ENCODE measurements at regions not wholly inside any gene's neighbourhood (a gene's known extent, or its start where the extent isn't known, plus 50 kb on each side); places are given as distances from the start of the nearest gene placed in this dataset.

GRCh38 chr14:100010679-100011078, 54.5 kb upstream of the EVL start:
- intact Hi-C loops (cut with DNase I) = no loop called here
- H3K4me1 ChIP-seq = peaks cover 0 to 9% (median 6%) of the 10 kb centered on the region in 4 donors
- no peak overlapping the region for H3K4me3 ChIP-seq
- H3K9me3 ChIP-seq = no peaks in the 10 kb centered on the region
- DNase-seq (ENCODE audit: extremely low spot score) = no peak
- no peaks in the 10 kb centered on the region for H3K27me3 ChIP-seq
- WGBS = 57% methylated on average over 4 of the region's 4 CpGs
- TF ChIP-seq EP300 (IDR thresholded peaks at IDR 0.05) (no peak), POLR2AphosphoS5 (IDR thresholded peaks at IDR 0.05) (no peak), CTCF (IDR thresholded peaks at IDR 0.05) (no peak), POLR2A (IDR thresholded peaks at IDR 0.05; ENCODE audit: low read depth) (no peak)
- no peak overlapping the region for H3K27ac ChIP-seq (replicated peaks in 1 of 4)
- no peaks in the 10 kb centered on the region for H3K36me3 ChIP-seq

GRCh38 chr14:100011628-100012325, 53.4 kb upstream of the EVL start:
- no peaks in the 10 kb centered on the region for H3K27me3 ChIP-seq
- intact Hi-C loops (cut with DNase I) = no loop called here
- H3K27ac ChIP-seq (replicated peaks in 1 of 4) = no peak overlapping the region
- DNase-seq (ENCODE audit: extremely low spot score) = no peak
- H3K9me3 ChIP-seq = no peaks in the 10 kb centered on the region
- H3K4me3 ChIP-seq = no peak overlapping the region
- 82% methylated on average over 3 of the region's 3 CpGs for WGBS
- no peak for TF ChIP-seq POLR2A (IDR thresholded peaks at IDR 0.05; ENCODE audit: low read depth)
- TF ChIP-seq EP300 (IDR thresholded peaks at IDR 0.05) = no peak
- TF ChIP-seq POLR2AphosphoS5 (IDR thresholded peaks at IDR 0.05) = no peak
- TF ChIP-seq CTCF (IDR thresholded peaks at IDR 0.05) = no peak
- peaks cover 0 to 9% (median 6%) of the 10 kb centered on the region in 4 donors for H3K4me1 ChIP-seq
- H3K36me3 ChIP-seq = no peaks in the 10 kb centered on the region

GRCh38 chr14:100012478-100013327, 52.5 kb upstream of the EVL start:
- 94% methylated on average over 2 of the region's 2 CpGs for whole genome bisulfite sequencing
- H3K27ac ChIP-seq (replicated peaks in 1 of 4) = no peak overlapping the region
- peaks cover 0 to 11% (median 7%) of the 10 kb centered on the region in 4 donors for H3K4me1 ChIP-seq
- no peaks in the 10 kb centered on the region for H3K36me3 ChIP-seq
- intact Hi-C loops (cut with DNase I) = no loop called here
- DNase-seq (ENCODE audit: extremely low spot score) = no peak
- no peaks in the 10 kb centered on the region for H3K9me3 ChIP-seq
- TF ChIP-seq EP300 (IDR thresholded peaks at IDR 0.05) (no peak), POLR2A (IDR thresholded peaks at IDR 0.05; ENCODE audit: low read depth) (no peak), CTCF (IDR thresholded peaks at IDR 0.05) (no peak), POLR2AphosphoS5 (IDR thresholded peaks at IDR 0.05) (no peak)
- H3K27me3 ChIP-seq = no peaks in the 10 kb centered on the region
- no peak overlapping the region for H3K4me3 ChIP-seq

- Histone ChIP-seq H3K36me3 (no peaks in the 10 kb centered on the region), H3K27me3 (no peaks in the 10 kb centered on the region), H3K27ac (replicated peaks in 1 of 4) (no peak overlapping the region), H3K4me1 (peaks cover 13 to 35% (median 24%) of the 10 kb centered on the region in 4 donors), H3K9me3 (no peaks in the 10 kb centered on the region), H3K4me3 (no peak overlapping the region)
- WGBS = 86% methylated on average over 9 of the region's 9 CpGs
- intact Hi-C loops (cut with DNase I) = no loop called here
- TF ChIP-seq POLR2A (IDR thresholded peaks at IDR 0.05; ENCODE audit: low read depth) (no peak), EP300 (IDR thresholded peaks at IDR 0.05) (no peak), POLR2AphosphoS5 (IDR thresholded peaks at IDR 0.05) (no peak), CTCF (IDR thresholded peaks at IDR 0.05) (no peak)
- DNase-seq (ENCODE audit: extremely low spot score) = peak; percentile 53
Measured at GRCh38 chr14:100015251-100015655, 50.0 kb upstream of the EVL start.

All from esophagus muscularis mucosa (tissue), 4 donors.